ENCODE measurements at regions not wholly inside any gene's neighbourhood (a gene's known extent, or its start where the extent isn't known, plus 50 kb on each side); places are given as distances from the start of the nearest gene placed in this dataset.

GRCh38 chr6:86477500-86478148 lies 459.7 kb upstream of the HTR1E start:
- TF ChIP-seq CTCF (conservative IDR thresholded peaks at IDR 0.05 in 1 of 2, IDR thresholded peaks at IDR 0.05 in 1 of 2; ENCODE audit: low read depth in 1 of 2, low read length in 2 of 2): no peak
- no peak for TF ChIP-seq EZH2 (IDR thresholded peaks at IDR 0.05; ENCODE audit: low read length, missing control alignments)

All from fibroblast of lung (primary cell).